Liver (tissue), 8 donors: ENCODE measurements at regions not wholly inside any gene's neighbourhood (a gene's known extent, or its start where the extent isn't known, plus 50 kb on each side); places are given as distances from the start of the nearest gene placed in this dataset.

Experiments used
- DNase-seq: peaks from one replicate; pipeline ENCODE4 v3.0.0-alpha.2; 2017; ENCODE audit warnings: low spot score
- H3K27ac ChIP-seq, 2 donors: one replicate each; pipeline ENCODE4 v1.7.0; 2013; ENCODE audit warnings: inconsistent platforms in 2 of 2, low read length in 2 of 2, control low read depth in 1 of 2, low read depth in 1 of 2, mild to moderate bottlenecking in 1 of 2
- H3K27me3 ChIP-seq, 4 donors: one replicate each; pipeline versions ENCODE4 v1.6.1 to v1.7.0; 2013; ENCODE audit warnings: low read length in 3 of 4, inconsistent platforms in 1 of 4, mild to moderate bottlenecking in 1 of 4, moderate library complexity in 1 of 4; ENCODE audit not compliant: control insufficient read depth in 4 of 4, insufficient read depth in 4 of 4
- H3K36me3 ChIP-seq, 4 donors: one replicate each; pipeline versions ENCODE4 v1.6.1 to v1.7.0; 2013; ENCODE audit warnings: low read length in 3 of 4, mild to moderate bottlenecking in 3 of 4, low read depth in 1 of 4, moderate library complexity in 1 of 4; ENCODE audit not compliant: control insufficient read depth in 4 of 4, insufficient read depth in 3 of 4
- H3K4me1 ChIP-seq, 4 donors: one replicate each; pipeline versions ENCODE4 v1.6.1 to v1.7.0; 2013; ENCODE audit warnings: low read length in 3 of 4, mild to moderate bottlenecking in 3 of 4, moderate library complexity in 1 of 4; ENCODE audit not compliant: control insufficient read depth in 4 of 4, insufficient read depth in 4 of 4
- H3K4me3 ChIP-seq, 3 donors: one replicate each; pipeline versions ENCODE4 v1.6.1 to v1.7.0; 2013; ENCODE audit warnings: low read length in 3 of 3, control low read depth in 1 of 3, low read depth in 1 of 3, mild to moderate bottlenecking in 1 of 3
- H3K9ac ChIP-seq, 2 donors: one replicate each; pipeline ENCODE4 v1.7.0; 2013; ENCODE audit warnings: low read length in 2 of 2, mild to moderate bottlenecking in 2 of 2, moderate library complexity in 2 of 2, control low read depth in 1 of 2, low read depth in 1 of 2
- H3K9me3 ChIP-seq, 4 donors: one replicate each; pipeline versions ENCODE4 v1.6.1 to v1.7.0; 2013; ENCODE audit warnings: low read length in 3 of 4; ENCODE audit not compliant: control insufficient read depth in 4 of 4
- ATF3 ChIP-seq: IDR thresholded peaks from 2 replicates; pipeline ENCODE4 v1.6.1; 2016; ENCODE audit warnings: antibody characterized with exemption
- CTCF ChIP-seq: fragments of 150-350 bp; IDR thresholded peaks from 2 replicates; pipeline ENCODE4 v1.5.1; 2017; ENCODE audit warnings: improper control_type of control experiment, low read depth, low read length; ENCODE audit not compliant: missing input control
- EGR1 ChIP-seq, 2 donors: IDR thresholded peaks; 2 replicates each; pipeline ENCODE4 v1.6.1; 2016 to 2018; ENCODE audit warnings: antibody characterized with exemption in 2 of 2, low read depth in 2 of 2
- FOXA1 ChIP-seq: IDR thresholded peaks from 2 replicates; pipeline ENCODE4 v1.6.1; 2016; ENCODE audit warnings: antibody characterized with exemption
- FOXA2 ChIP-seq: IDR thresholded peaks from 2 replicates; pipeline ENCODE4 v1.6.1; 2016; ENCODE audit warnings: antibody characterized with exemption
- HNF4A ChIP-seq, 2 donors: conservative IDR thresholded peaks; 2 replicates each; pipeline ENCODE4 v1.6.1; 2016; ENCODE audit warnings: antibody characterized with exemption in 2 of 2, mild to moderate bottlenecking in 2 of 2
- JUND ChIP-seq, 2 donors: IDR thresholded peaks; 2 replicates each; pipeline ENCODE4 v1.6.1; 2016; ENCODE audit warnings: antibody characterized with exemption in 2 of 2
- NR2F2 ChIP-seq: IDR thresholded peaks from 2 replicates; pipeline ENCODE4 v1.6.1; 2016; ENCODE audit warnings: antibody characterized with exemption
- RAD21 ChIP-seq, 2 donors: IDR thresholded peaks; 2 replicates each; pipeline ENCODE4 v1.6.1; 2016; ENCODE audit warnings: antibody characterized with exemption in 2 of 2, mild to moderate bottlenecking in 2 of 2
- REST ChIP-seq: IDR thresholded peaks from 2 replicates; pipeline ENCODE4 v1.6.1; 2016; ENCODE audit warnings: antibody characterized with exemption, mild to moderate bottlenecking
- RXRA ChIP-seq, 2 donors: IDR thresholded peaks; 2 replicates each; pipeline ENCODE4 v1.6.1; 2017 to 2018; ENCODE audit warnings: antibody characterized with exemption in 2 of 2, mild to moderate bottlenecking in 1 of 2
- SP1 ChIP-seq: IDR thresholded peaks from 2 replicates; pipeline ENCODE4 v1.6.1; 2018; ENCODE audit warnings: antibody characterized with exemption, mild to moderate bottlenecking
- YY1 ChIP-seq: IDR thresholded peaks from 2 replicates; pipeline ENCODE4 v1.6.1; 2016; ENCODE audit warnings: antibody characterized with exemption, mild to moderate bottlenecking
- ZBTB33 ChIP-seq: IDR thresholded peaks from 2 replicates; pipeline ENCODE4 v1.6.1; 2016; ENCODE audit warnings: antibody characterized with exemption
- WGBS: extraction: QIAGEN DNeasy Blood & Tissue Kit; methylation state at CpG from one replicate; pipeline ENCODE4 v1.1.7; 2013; 5-methylcytosine and 5-hydroxymethylcytosine counted together
- donor health status: healthy.
- donor health status: healthy.
- donor health status: healthy.
- donor health status: healthy.
- donor health status: healthy.

GRCh38 chr9:87125819-87126218 is 178.5 kb upstream of the GAS1 start:
- no peak overlapping the region for H3K27ac ChIP-seq
- 96% methylated on average over 3 of the region's 3 CpGs for WGBS
- TF ChIP-seq RAD21 (IDR thresholded peaks at IDR 0.05), result no peak
- TF ChIP-seq YY1, result no peak
- TF ChIP-seq REST, result no peak
- no peak for TF ChIP-seq FOXA1
- no peak for TF ChIP-seq JUND (IDR thresholded peaks at IDR 0.05)
- TF ChIP-seq RXRA (IDR thresholded peaks at IDR 0.05), result no peak
- no peak for TF ChIP-seq NR2F2
- TF ChIP-seq ZBTB33, result no peak
- TF ChIP-seq CTCF, result no peak
- no peak for TF ChIP-seq HNF4A (conservative IDR thresholded peaks at IDR 0.05)
- no peak for TF ChIP-seq ATF3
- TF ChIP-seq EGR1 (IDR thresholded peaks at IDR 0.05; ENCODE audit: low read depth in 2 of 2), result no peak
- TF ChIP-seq SP1, result no peak
- TF ChIP-seq FOXA2, result no peak

GRCh38 chr9:87127543-87127942 is 180.2 kb upstream of the GAS1 start:
- WGBS, result 90% methylated on average over 1 of the region's 1 CpG
- H3K36me3 ChIP-seq, result no peaks in the 10 kb centered on the region
- no peak overlapping the region for H3K27ac ChIP-seq
- no peaks in the 10 kb centered on the region for H3K4me1 ChIP-seq
- H3K27me3 ChIP-seq, result no peaks in the 10 kb centered on the region
- H3K9ac ChIP-seq, result no peak overlapping the region
- no peak overlapping the region for H3K4me3 ChIP-seq
- peaks cover 0 to 3% (median 0%) of the 10 kb centered on the region in 4 donors for H3K9me3 ChIP-seq
- no peak for DNase-seq
- TF ChIP-seq RAD21 (IDR thresholded peaks at IDR 0.05), result no peak
- no peak for TF ChIP-seq CTCF
- TF ChIP-seq FOXA1, result no peak

More at GRCh38 chr9:87125819-87126218, 178.5 kb upstream of the GAS1 start:
- H3K4me1 ChIP-seq, result peaks cover 0 to 4% (median 0%) of the 10 kb centered on the region in 4 donors
- no peak overlapping the region for H3K4me3 ChIP-seq
- H3K9ac ChIP-seq, result no peak overlapping the region
- H3K9me3 ChIP-seq, result peaks cover 0 to 3% (median 0%) of the 10 kb centered on the region in 4 donors
- no peaks in the 10 kb centered on the region for H3K27me3 ChIP-seq
- no peak for DNase-seq
- H3K36me3 ChIP-seq, result no peaks in the 10 kb centered on the region
